GM12891 (cell line): ENCODE measurements at regions not wholly inside any gene's neighbourhood (a gene's known extent, or its start where the extent isn't known, plus 50 kb on each side); places are given as distances from the start of the nearest gene placed in this dataset.

ENCODE experiments used
- PAX5 ChIP-seq: IDR thresholded peaks from 2 replicates; pipeline ENCODE4 v1.6.1; 2011; ENCODE audit warnings: low read length, moderate library complexity, mild to moderate bottlenecking; ENCODE audit not compliant: insufficient read depth, severe bottlenecking
- POLR2A ChIP-seq: IDR thresholded peaks from 2 replicates; pipeline ENCODE4 v1.6.1; 2011; ENCODE audit warnings: low read depth, low read length, control low read depth
- POLR2AphosphoS5 ChIP-seq: IDR thresholded peaks from 2 replicates; pipeline ENCODE4 v1.6.1; 2011; ENCODE audit warnings: low read depth, low read length, control low read depth
- POU2F2 ChIP-seq: IDR thresholded peaks from 2 replicates; pipeline ENCODE4 v1.6.1; 2011; ENCODE audit warnings: low read depth, mild to moderate bottlenecking, control low read depth, low read length, moderate library complexity
- SPI1 ChIP-seq: IDR thresholded peaks from 2 replicates; pipeline ENCODE4 v1.6.1; 2011; ENCODE audit warnings: low read depth, low read length, control low read depth
- TAF1 ChIP-seq: IDR thresholded peaks from 2 replicates; pipeline ENCODE4 v1.6.1; 2011; ENCODE audit warnings: low read depth, low read length, control low read depth

DNA sequence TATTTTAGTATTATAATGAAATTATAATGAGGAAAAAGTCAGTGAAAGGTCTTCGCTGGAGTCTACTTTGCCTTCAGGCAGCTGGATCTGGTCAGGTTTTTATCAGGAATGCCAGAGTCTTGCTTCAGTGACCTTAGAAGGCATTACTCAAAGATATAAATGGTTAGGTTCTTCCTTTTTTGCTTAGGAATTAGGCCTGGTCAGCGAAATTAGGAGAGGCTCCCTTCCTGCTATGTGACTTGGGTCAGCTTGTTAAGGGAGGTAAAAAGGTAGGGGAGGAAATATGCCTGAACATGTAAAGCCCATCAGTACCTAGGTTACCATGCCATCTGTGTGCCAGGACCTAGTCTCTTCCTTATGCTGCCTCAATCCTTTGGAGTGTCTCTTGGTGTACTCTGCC lies 115.1 kb downstream of the OTOR start:
- TF ChIP-seq TAF1 (no peak), POLR2A (no peak), POLR2AphosphoS5 (no peak), POU2F2 (no peak), SPI1 (no peak), PAX5 (no peak)
